GM19467 (cell line): ENCODE measurements at regions not wholly inside any gene's neighbourhood (a gene's known extent, or its start where the extent isn't known, plus 50 kb on each side); places are given as distances from the start of the nearest gene placed in this dataset.

Experiments used
- ATAC-seq: cut with Tn5 transposase; IDR thresholded peaks from one replicate; pipeline ENCODE4 v1.9.1; 2021; ENCODE audit warnings: mild to moderate bottlenecking, moderate library complexity; ENCODE audit not compliant: unreplicated experiment

- no peak for ATAC-seq
Measured at GRCh38 chr14:98855926-98856715, 415.9 kb downstream of the BCL11B start.

- no peak for ATAC-seq
Measured at GRCh38 chr14:98858158-98858557, 413.8 kb downstream of the BCL11B start.

- no peak for ATAC-seq
Measured at GRCh38 chr14:98858561-98858960, 413.4 kb downstream of the BCL11B start.

DNA sequence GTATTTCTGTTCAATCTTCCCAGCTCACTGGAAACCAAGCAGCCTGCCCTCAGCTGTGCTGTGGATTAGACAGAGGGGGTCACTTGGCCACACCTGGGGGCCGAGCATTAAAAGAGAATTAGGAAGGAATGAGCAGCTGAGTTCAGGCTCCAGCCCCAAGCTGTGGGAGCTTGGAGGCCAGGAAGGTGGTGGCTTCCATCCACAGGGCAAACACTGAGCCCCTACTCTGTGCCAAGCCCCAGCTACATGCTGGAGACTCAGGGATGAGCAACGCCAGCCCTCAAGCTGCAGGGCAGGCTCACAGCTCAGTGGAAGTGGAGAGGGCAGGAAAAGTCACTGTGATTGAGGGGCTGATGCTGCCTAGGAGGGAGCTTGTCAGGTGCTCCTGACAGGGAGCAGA lies 412.7 kb downstream of the BCL11B start:
- no peak for ATAC-seq

DNA sequence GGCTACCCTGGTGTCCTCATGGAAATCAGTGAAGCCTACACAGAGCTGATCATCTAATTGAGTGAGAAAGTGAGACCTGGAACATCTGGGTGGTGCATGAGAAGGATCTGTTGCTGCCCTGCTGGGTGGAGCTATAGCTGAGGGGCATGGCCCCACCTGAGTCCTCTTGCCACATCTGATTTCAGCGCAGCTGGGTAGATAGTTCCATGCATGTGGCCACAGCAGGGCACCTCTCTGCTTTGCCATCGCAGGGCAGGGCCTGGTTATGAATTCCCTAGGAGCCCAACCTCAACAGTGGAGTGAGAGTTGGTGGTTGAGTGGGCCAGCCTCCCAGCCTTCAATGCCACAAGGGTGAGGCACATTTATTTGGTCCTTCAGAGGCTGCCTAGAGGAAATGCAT lies 407.8 kb downstream of the BCL11B start:
- ATAC-seq = no peak

- ATAC-seq = no peak
Measured at GRCh38 chr14:98867146-98867545, 404.9 kb downstream of the BCL11B start.

- ATAC-seq = no peak
Measured at GRCh38 chr14:98867726-98868125, 404.3 kb downstream of the BCL11B start.

GRCh38 chr14:98868866-98869265 lies 403.1 kb downstream of the BCL11B start:
- ATAC-seq = no peak

DNA sequence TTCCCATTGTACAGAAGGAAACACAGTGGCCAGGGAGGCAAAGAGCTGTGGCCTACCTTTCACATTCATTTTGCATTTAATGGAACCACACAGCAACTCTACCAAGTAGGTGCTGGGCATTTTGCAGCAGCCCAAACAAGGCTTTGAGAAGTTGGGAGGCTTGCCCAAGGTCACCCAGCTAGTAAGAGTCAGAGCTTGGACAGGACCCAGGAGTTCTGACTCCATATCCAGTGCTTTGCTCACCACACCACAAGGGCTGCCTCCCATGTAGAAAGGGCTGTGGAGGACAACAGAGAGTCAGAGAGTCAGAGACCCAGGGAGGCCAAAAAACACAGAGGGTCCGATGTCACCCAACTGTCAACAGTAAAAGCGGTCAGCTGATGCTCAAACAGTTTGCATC lies 400.2 kb downstream of the BCL11B start:
- no peak for ATAC-seq

- no peak for ATAC-seq
Measured at GRCh38 chr14:98877065-98877464, 394.9 kb downstream of the BCL11B start.

DNA sequence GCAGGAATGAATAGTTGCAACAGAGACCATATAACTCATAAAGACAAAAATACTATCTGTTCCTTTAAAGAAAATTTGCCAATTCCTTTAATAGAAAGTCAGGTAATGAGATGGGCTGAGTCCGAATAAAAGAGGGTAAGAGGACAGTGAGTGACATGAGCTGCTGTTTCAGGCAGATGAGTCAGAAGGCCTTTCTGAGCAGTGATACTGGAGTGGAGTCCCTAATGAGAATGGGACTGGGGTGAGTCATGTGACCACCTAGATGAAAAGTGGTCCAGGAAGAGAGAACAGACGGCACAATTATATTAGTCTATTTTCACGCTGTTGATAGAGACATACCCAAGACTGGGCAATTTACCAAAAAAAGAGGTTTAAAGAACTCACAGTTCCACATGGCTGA lies 393.7 kb downstream of the BCL11B start:
- no peak for ATAC-seq

DNA sequence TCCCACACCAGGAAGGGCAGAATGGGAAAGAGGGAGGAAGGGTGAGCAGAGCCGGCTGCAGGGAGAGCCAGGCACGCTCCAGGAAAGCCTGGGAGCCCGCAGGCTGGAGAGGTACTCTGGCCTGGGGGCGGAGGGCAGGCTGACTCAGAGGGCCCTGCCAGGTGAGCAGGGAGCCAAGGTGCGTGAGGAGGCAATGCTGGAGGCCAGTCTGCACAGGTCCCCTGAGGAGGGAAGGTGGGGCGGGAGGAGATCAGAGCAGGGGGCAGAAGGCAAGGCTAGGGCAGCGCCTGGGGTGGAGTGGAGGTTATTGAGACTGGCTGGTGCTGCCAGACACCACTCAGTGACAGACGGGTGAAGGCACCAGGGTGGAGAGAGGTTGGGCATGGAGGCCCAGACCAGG lies 385.0 kb downstream of the BCL11B start:
- ATAC-seq = no peak

DNA sequence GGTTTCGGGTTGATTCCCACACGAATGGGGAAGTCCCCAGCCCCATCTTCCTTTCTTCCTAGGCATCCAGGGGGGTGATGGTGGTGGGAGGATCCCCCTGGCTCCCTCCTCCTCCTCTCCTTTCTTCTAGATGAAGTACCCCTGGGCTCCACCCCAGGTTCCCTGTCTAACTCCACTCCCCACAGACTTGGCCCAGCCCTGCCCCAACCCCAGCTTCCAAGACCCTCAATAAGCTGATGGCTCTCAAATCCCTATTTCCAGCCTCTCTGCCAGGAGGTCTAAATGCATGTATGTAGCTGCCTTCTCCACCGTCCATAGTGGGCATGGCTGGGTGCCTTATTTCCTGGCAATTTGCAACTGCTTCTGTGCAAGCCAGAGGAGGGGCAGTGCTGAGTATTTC lies 383.7 kb downstream of the BCL11B start:
- ATAC-seq = no peak

DNA sequence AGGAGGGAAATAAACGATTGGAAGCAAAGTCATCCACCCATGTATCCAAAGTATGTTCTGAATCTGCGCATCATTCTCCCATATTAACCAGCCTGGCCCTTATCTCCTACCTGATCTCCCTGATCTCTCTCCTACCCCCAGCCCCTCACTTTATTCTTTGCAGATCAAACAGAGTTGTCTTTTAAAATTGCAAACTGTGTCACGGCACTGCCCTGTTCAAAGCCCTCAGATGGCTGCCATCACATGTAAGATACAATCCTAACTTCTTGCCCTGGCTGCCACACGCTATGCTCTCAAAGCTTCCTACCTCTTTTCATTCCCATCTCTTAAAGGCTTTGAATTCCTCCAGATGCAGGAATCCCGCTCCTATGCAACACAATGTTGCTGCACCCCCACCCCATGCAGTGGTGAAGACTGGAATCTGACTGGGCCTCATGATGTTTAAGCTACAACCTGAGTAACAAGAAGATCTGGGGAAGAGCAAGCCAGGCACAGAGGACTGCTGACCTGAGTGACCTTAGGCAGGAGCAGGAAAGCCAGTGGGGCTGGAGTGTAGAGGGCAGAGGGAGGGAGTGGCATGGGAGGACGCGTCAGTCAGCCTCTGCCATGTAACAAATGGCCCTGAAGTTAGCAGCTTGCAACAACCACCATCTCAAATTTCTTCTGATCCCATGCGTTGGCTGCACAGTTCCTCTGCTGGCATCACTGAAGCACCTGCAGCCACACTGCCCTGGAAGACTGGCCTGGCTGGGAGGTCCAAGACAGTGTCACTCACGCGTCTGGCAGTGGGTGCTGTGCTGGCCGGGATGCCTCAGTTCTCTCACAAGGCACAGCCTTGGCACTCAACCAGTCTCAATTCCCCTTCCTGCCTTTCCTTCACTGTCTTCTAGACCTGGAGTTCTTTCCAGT lies 382.8 kb downstream of the BCL11B start:
- ATAC-seq = no peak

GRCh38 chr14:98889836-98890185 lies 382.2 kb downstream of the BCL11B start:
- ATAC-seq = no peak

DNA sequence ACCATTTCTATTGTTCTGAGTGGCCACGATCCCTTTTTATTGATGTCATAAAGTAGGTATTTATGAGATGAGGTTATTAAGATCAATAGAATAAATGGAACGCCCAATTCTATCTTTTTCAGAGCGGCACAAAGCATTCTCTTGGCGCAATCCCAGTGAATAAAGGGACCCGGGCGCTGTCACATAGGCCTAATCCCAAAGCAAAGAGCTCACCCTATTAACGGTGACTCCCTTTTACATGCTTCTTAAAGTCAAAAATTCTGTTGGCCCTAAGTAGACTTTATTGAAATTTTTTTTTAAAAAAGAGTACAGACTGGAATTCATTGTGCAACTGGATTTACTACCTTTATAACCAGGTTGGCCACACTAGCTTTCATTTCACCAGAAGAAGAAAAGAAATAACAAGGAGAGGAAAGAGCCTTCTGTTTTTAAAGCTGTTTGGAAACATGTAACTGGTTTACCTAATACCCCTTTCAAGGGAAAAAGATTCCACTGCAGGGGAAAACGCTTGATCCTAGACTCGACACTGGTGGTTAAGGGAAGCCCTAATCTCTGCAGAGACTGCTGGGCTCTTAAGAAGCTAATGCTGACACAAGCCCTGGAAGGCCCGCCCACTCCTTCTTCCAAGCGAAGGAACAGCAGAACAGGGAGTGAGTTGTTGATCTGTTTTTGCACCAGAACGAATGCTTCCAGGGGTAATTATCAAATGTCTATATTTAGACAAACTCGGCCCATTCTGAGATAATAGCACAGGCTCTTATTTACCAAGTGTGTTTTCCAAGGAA lies 381.2 kb downstream of the BCL11B start:
- no peak for ATAC-seq

- no peak for ATAC-seq
Measured at GRCh38 chr14:98893675-98894074, 378.3 kb downstream of the BCL11B start.

GRCh38 chr14:98894600-98894999 lies 377.4 kb downstream of the BCL11B start:
- ATAC-seq = no peak

DNA sequence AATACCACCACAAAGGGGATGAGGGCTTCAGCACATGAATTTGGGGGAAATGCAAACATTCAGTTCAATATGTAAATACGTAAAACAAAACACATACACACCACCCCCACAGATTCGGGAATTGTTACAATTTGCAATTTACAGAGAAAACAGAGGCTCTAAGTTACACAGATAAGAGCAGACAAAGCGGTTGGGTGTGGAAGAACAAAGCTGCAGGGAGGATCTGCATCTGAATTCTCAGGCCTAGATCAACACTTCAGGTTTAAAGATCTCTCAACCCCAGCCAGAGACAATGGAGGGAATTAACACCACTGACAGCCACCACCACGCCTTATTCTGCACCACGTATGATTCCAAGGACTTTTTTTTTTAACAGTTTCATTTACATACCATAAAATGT lies 375.5 kb downstream of the BCL11B start:
- ATAC-seq = no peak

DNA sequence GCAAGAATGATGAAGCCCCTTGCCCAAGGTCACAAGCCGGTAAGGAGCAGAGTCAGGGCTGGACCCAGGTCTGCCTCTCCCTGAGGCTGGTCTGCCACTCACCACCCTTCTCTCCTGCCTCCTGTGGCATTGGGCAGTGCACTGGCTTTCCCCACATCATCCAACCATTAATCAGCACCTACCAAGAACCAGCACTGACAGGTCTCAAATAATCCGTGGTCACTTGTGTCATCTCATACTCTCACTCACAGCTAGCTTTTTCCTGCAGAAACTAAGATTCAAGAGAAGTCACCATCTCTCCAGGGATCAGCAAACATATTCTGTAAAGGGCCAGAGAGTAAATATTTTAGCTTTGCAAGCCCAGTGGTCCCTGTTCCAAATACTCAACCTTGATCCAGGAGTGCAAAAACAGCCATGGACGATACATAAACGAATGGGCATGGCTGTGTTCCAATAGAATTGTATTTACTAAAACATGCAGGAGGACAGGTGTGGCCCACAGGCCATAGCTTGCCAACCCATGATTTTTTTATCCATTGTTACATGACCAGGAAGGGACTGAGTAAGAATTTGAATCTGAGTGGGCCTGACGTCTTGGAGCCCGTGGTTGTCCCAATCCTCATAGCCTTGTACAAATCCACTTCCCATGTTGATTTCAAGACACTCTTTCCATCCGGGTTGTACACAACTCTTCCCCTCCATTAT lies 374.2 kb downstream of the BCL11B start:
- no peak for ATAC-seq

DNA sequence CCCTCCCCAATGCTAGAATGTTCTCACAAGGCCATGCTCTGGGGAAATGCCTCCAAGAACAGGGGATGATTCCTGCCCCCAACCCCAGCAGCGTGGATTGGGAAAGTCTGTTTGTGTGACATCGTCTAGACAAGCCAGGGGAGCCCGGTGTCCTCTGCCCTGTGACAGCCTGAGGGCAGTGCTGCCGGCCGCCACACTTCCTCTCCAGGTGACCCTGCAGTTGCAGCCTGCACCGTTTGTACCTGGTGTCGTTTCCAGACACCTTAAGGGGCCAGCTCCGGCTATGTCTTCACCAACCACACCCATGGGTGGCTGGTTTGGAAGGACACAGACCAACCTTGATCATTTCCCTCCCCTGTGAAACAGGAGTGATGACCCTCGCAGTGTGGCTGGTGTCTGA lies 372.6 kb downstream of the BCL11B start:
- ATAC-seq = no peak
